WERI-Rb-1 (cell line): ENCODE measurements at regions not wholly inside any gene's neighbourhood (a gene's known extent, or its start where the extent isn't known, plus 50 kb on each side); places are given as distances from the start of the nearest gene placed in this dataset.
"Not testable (repeated sequence)": the region's sequence is repeated elsewhere in the genome, so short reads cannot be mapped to it uniquely, and the experiment has no call there.

Experiments
- DNase-seq: peaks from one replicate; pipeline ENCODE4 v3.0.0-alpha.2; 2020
- H3K27ac ChIP-seq: fragments of 250-450 bp; sonication (Bioruptor Pico); 2 replicates; pipeline ENCODE4 v1.5.1; 2020; ENCODE audit warnings: mild to moderate bottlenecking, moderate library complexity
- H3K27me3 ChIP-seq: fragments of 250-450 bp; sonication (Bioruptor Pico); 2 replicates; pipeline ENCODE4 v1.5.1; 2021; ENCODE audit warnings: mild to moderate bottlenecking, low read depth, moderate library complexity; ENCODE audit not compliant: insufficient read depth, severe bottlenecking
- H3K36me3 ChIP-seq: fragments of 250-450 bp; sonication (Bioruptor Pico); 2 replicates; pipeline ENCODE4 v1.5.1; 2020; ENCODE audit warnings: mild to moderate bottlenecking, moderate library complexity
- H3K4me3 ChIP-seq: 2 replicates; pipeline ENCODE4 v1.5.1; 2011; ENCODE audit warnings: low read depth, mild to moderate bottlenecking, control low read depth, low read length
- H3K9me3 ChIP-seq: fragments of 250-450 bp; sonication (Bioruptor Pico); 2 replicates; pipeline ENCODE4 v1.5.1; 2021; ENCODE audit warnings: mild to moderate bottlenecking, moderate library complexity; ENCODE audit not compliant: severe bottlenecking
- TF ChIP-seq, protein P1 (sequence below): IDR thresholded peaks from 2 replicates; pipeline ENCODE4 v1.5.1; 2011; ENCODE audit warnings: low read depth, mild to moderate bottlenecking, control low read depth, inconsistent platforms, low read length

DNA sequence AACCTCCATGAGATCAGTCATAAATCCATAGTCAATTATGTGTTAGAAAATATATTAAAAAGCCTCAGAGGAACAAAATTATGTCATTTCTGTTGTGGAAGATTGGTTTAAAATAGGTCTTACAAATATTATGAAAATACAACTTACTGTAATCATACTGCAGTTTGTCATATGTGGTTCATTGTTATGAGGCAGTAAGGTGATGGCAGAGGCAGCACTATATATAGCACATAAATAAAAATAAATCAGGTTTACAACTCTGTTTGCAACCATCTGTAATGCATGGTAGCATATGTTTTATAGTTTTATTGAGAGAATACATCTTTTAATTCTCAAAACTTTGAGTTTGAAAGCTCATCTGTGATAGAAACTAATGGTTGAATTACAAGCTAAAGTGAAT lies 651.4 kb downstream of the PCDH11X start:
- not testable (repeated sequence) for H3K27me3 ChIP-seq, DNase-seq, H3K4me3 ChIP-seq, H3K9me3 ChIP-seq, H3K27ac ChIP-seq, H3K36me3 ChIP-seq

DNA sequence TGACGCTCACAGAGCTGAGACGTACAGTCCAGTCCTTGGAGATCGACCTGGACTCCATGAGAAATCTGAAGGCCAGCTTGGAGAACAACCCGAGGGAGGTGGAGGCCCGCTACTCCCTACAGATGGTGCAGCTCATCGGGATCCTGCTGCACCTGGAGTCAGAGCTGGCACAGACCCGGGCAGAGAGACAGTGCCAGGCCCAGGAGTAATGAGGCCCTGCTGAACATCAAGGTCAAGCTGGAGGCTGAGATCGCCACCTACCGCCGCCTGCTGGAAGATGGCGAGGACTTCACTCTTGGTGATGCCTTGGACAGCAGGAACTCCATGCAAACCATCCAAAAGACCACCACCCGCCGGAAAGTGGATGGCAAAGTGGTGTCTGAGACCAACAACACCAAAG lies 681.4 kb downstream of the PCDH11X start:
- H3K4me3 ChIP-seq, H3K9me3 ChIP-seq, H3K27ac ChIP-seq, H3K27me3 ChIP-seq, H3K36me3 ChIP-seq: not testable (repeated sequence)
- DNase-seq: peak; percentile 9
- TF ChIP-seq, protein P1, sequence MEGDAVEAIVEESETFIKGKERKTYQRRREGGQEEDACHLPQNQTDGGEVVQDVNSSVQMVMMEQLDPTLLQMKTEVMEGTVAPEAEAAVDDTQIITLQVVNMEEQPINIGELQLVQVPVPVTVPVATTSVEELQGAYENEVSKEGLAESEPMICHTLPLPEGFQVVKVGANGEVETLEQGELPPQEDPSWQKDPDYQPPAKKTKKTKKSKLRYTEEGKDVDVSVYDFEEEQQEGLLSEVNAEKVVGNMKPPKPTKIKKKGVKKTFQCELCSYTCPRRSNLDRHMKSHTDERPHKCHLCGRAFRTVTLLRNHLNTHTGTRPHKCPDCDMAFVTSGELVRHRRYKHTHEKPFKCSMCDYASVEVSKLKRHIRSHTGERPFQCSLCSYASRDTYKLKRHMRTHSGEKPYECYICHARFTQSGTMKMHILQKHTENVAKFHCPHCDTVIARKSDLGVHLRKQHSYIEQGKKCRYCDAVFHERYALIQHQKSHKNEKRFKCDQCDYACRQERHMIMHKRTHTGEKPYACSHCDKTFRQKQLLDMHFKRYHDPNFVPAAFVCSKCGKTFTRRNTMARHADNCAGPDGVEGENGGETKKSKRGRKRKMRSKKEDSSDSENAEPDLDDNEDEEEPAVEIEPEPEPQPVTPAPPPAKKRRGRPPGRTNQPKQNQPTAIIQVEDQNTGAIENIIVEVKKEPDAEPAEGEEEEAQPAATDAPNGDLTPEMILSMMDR: peak; percentile 34; the same call in 1 of the 2 replicates

DNA sequence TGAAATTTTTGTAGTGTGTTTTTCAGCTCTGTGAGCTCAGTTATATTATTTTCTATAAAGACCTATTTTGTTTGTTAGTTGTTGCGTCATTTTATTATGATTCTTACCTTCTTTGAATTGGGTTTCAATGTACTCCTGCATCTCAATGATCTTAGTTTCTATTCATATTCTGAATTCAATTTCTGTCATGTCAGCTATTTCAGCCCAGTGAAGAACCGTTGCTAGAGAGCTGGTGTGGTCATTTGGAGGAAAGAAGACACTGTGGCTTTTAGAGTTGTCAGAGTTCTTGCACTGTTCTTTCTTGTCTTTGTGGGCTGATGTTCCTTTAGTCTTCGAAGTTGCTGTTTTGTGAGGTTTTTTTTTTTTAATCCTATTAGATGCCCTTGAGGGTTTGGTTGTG lies 701.0 kb downstream of the PCDH11X start:
- not testable (repeated sequence) for H3K4me3 ChIP-seq, DNase-seq, H3K36me3 ChIP-seq

DNA sequence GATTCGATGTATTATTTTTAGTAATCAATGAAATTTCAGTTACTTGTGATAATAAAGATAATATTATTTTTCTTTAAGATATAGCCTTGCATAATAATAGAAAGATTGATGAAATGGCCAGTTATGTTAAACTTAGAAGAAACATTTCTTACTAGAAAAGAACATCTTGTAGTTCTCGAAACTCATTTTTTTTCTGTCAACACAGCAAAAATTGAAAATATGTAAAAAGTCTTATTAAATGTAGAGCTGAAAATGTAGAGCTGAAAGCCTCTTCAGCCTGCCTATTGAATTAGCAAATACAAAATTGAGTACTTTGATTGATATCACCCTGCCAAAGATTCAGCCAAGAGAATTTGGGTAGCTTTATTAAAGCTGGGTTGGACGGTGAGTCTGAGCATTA lies 706.3 kb downstream of the PCDH11X start:
- H3K4me3 ChIP-seq, H3K27me3 ChIP-seq, H3K36me3 ChIP-seq, DNase-seq, H3K9me3 ChIP-seq, H3K27ac ChIP-seq: not testable (repeated sequence)

More for the DNA sequence above, 701.0 kb downstream of the PCDH11X start:
- not testable (repeated sequence) for H3K27me3 ChIP-seq, H3K27ac ChIP-seq, H3K9me3 ChIP-seq

DNA sequence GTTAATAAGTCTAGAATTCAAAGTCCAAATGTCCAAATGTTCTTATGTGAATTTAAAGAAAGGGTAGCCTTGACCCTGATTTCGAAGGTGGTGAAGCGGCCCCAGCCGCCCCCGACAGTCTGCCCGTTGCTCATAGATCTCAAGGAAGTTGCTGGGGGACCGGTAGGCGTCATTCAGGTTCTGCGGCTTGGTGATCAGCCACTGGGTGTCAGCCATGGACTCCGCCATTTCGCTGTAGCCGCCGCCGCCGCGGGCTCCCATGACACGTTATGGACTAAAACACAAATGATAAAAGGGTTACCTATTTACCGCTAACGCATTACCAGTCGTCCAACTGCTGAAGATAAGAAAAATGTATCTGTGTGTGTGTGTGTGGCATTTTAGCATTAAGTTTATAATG lies 736.1 kb downstream of the PCDH11X start:
- not testable (repeated sequence) for DNase-seq, H3K27me3 ChIP-seq, H3K9me3 ChIP-seq, H3K4me3 ChIP-seq, H3K27ac ChIP-seq, H3K36me3 ChIP-seq

DNA sequence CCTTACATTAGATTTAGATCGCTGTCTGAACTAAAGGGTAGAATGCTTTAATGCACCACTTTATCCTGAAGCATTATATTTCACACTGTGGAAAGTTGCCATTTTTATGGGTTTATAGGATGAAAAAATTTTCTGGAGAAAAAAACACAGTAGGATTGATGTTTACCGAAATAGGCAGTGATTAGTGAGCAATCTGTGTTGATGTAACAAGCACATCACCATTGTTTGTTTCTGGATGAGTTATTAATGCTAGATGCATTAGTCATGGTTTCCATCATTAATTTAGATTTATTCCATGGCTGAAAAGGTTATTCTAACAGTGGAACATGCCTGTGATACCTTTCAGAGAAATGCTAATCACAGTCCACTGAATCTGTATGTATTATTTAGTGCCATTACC lies 749.8 kb downstream of the PCDH11X start:
- not testable (repeated sequence) for H3K27ac ChIP-seq, H3K36me3 ChIP-seq, DNase-seq, H3K9me3 ChIP-seq, H3K4me3 ChIP-seq, H3K27me3 ChIP-seq

DNA sequence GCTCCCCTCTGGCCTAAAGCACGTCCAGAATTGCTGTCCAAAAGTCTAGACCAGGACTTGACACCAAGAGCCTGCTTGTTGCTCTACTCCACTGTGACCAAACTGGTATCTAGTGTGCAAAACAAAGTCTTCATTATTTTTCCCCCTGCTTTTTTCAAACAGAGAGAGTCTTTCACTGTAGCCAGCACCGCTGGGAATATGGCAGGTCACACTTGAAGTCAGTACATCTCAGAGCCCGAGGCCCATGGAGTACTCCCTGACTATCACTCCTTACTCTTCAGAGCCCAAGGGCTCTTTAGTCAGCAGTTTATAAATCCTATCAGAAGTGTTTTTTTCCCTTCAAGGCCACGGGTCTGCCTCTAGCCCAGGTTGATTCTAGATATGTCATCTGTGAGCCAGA lies 761.3 kb downstream of the PCDH11X start:
- not testable (repeated sequence) for H3K4me3 ChIP-seq, H3K36me3 ChIP-seq, DNase-seq, H3K27me3 ChIP-seq, H3K9me3 ChIP-seq, H3K27ac ChIP-seq

DNA sequence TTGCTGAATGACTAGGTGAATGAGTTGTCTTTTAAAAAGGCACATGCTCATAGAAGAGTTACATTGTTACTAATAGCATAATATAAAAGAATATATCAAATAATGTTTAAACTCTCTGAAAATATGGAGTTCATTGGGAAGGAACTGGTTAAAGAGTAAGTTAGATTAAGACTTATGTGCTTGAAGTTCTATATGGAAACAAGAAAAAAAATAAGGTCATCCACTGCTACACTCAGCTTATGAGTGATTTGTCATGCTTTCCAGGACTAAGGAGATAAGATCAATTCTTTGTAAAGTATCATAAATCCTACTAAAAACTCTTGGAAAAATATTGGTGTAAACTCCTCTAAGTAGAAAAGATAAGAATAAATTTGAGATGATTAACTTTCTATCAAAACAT lies 779.1 kb downstream of the PCDH11X start:
- H3K27me3 ChIP-seq, H3K4me3 ChIP-seq, H3K36me3 ChIP-seq, DNase-seq, H3K27ac ChIP-seq, H3K9me3 ChIP-seq: not testable (repeated sequence)

DNA sequence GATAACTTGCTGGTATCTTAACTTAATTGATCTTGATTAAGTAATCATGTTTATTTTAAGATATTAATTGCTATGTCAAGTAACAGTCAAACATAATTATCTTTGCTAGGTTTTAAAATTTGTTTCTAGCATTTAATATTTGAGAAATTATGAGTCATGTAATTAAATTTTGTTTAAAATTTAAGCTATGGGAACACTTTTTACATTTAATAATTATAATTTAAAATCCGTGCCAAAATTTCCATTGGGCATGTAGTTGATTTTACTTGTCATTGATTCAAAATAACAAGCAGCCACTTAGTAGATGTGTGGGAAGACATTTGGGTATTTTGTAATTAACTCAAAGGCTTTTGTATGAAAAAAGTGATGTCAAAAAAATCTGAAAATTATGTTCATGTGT lies 779.6 kb downstream of the PCDH11X start:
- H3K4me3 ChIP-seq, DNase-seq, H3K27me3 ChIP-seq, H3K27ac ChIP-seq, H3K9me3 ChIP-seq, H3K36me3 ChIP-seq: not testable (repeated sequence)

DNA sequence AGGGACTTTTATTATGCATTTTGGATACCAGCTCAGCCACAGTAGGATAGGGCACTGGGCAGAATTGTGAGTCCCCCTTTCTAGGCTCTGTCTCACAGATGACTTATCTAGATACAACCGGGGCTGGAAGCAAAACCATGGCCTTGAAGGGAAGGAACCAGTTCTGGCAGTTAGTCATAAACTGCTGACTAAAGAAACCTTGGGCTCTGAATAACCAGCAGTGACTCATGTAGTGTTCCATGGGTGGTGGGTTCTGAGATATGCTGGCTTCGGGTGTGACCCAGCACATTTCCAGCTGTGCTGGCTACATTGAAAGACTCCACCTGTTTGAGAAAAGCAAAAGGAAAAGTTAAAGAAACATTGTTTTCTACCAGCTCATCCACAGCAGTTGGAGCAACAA lies 780.9 kb downstream of the PCDH11X start:
- not testable (repeated sequence) for H3K27me3 ChIP-seq, H3K4me3 ChIP-seq, H3K27ac ChIP-seq, H3K36me3 ChIP-seq, DNase-seq, H3K9me3 ChIP-seq

DNA sequence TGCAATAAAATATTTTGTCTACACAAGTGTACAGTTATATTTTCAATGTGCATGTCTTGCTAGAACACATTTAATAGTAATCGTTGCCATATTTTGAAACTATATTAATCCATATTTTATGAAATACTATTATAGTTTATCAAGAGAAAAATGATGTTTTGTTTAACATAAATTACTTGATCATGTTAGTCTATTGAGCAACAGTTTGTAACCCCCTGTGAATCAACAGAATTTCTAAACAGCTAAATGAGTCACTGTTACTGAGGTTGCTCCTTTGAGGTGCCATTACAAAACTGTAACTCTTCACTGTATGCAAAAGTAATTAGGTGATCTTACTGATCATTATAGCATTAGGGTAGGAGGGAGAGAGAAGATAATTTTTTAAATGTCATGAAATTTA lies 791.0 kb downstream of the PCDH11X start:
- not testable (repeated sequence) for DNase-seq, H3K9me3 ChIP-seq, H3K27ac ChIP-seq, H3K4me3 ChIP-seq, H3K27me3 ChIP-seq, H3K36me3 ChIP-seq

DNA sequence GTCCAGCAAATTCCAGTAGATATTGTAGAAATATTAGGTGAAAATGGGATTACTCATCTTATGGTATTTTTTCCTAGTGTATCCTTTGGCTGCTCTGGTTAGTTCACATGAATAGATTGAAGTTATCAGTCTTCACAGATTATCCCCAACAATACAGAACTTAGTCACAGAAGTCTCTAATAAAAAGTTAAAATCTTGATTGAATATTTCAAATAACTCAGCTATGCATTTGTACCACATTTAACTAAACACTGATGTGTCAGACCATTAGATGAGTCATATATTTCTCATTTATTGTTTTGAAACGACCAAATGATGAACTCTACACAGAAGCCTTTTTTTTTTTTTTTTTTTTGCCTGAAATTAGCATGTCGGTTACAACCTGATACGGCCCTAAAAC lies 807.5 kb downstream of the PCDH11X start:
- not testable (repeated sequence) for H3K4me3 ChIP-seq, H3K9me3 ChIP-seq, H3K36me3 ChIP-seq, DNase-seq, H3K27ac ChIP-seq, H3K27me3 ChIP-seq

DNA sequence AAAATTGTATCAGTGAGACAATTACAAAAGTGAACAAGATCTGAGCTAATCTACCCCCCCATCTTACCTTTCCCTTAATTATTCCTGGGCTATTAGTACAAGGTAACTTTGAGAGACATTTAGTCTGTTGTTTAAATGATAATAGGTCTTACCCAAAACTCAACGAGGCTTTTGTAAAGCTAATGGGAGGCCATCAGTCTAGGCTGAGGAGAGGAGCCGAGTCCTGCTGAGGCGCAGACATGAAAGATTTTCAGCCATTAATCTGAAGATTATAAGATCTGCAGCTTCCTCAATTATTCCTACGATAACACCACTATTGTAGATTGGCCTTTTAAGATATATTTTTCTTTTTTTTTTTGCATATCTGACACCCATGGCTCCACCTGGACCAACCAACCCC lies 810.5 kb downstream of the PCDH11X start:
- not testable (repeated sequence) for H3K36me3 ChIP-seq, DNase-seq, H3K4me3 ChIP-seq, H3K27ac ChIP-seq, H3K9me3 ChIP-seq, H3K27me3 ChIP-seq

DNA sequence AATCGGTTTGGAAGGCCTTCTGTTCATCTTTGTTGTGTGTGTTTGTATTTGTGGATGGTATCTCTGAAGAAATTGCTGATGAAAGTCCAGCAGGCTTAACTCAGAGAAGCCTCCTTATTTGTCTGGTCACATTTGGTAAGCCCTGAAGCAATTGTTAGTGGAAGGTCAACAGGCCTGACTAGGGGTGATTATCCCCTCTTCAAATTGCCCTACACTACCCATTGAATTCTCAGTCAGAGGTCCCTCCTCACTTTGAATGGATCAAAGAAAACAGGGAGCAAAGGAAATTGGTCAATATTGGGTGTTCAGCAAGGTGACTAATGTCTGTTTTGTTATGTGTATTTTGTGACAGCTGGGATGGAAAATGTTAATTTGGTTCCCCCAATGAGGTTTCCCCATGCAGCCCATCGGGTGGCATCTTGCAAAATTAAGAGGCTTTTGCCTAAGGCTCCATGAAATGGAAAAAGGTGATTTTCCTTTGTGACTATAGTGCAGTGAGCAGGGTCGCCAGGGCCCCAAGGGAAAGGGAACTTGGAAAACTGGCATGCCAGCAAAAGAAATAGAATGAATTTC lies 811.6 kb downstream of the PCDH11X start:
- H3K9me3 ChIP-seq, H3K27ac ChIP-seq, DNase-seq, H3K4me3 ChIP-seq, H3K36me3 ChIP-seq, H3K27me3 ChIP-seq: not testable (repeated sequence)

DNA sequence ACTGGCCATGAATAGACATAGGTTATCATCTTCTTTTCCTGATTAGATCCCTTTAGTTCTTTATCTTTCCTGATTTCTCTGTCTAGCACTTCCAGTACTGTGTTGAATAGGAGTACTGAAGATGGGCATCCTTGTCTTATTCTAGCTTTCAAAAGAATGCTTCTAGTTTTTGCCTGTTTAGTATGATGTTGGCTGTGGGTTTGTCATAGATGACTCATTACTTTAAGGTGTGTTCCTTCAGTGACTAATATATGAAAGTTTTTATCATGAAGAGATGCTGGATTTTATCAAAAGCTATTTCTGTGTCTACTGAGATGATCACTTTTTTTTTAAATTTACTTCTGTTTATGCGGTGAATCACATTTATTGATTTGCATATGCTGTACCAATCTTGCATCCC lies 832.3 kb downstream of the PCDH11X start:
- not testable (repeated sequence) for H3K27me3 ChIP-seq, DNase-seq, H3K9me3 ChIP-seq, H3K36me3 ChIP-seq, H3K27ac ChIP-seq, H3K4me3 ChIP-seq
